ENCODE measurements at regions not wholly inside any gene's neighbourhood (a gene's known extent, or its start where the extent isn't known, plus 50 kb on each side); places are given as distances from the start of the nearest gene placed in this dataset.

GRCh38 chr4:67054896-67055295, 490.4 kb downstream of the CENPC start:
- TF ChIP-seq POLR2A (IDR thresholded peaks at IDR 0.05) = no peak
- TF ChIP-seq CTCF (IDR thresholded peaks at IDR 0.05) = no peak

Measured in breast epithelium (tissue), 3 donors.